ENCODE measurements at regions not wholly inside any gene's neighbourhood (a gene's known extent, or its start where the extent isn't known, plus 50 kb on each side); places are given as distances from the start of the nearest gene placed in this dataset.

DNA sequence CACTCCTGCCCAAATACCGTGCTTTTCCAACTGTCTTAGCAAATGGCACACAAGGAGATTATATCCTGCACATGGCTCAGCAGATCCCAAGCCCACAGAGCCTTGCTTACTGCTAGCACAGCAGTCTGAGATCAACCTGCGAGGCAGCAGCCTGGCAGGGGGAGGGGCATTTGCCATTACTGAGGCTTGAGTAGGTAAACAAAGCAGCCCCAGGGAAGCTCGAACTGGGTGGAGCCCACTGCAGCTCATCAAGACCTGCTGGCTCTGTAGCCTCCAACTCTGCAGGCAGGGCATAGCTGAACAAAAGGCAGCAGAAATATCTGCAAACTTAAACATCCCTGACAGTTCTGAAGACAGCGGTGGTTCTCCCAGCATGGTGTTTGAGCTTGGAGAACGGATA lies 70.1 kb upstream of the PTBP2 start:
- no peak overlapping the region for H3K9ac ChIP-seq (replicated peaks; ENCODE audit: extremely low read depth, insufficient read depth, low read length)
- FAIRE-seq (no peak), DNase-seq (ENCODE audit: low read depth, low spot score) (no peak)
- H3K4me3 ChIP-seq (replicated peaks in 1 of 3; ENCODE audit: insufficient read depth in 1 of 3, low read depth in 1 of 3, low read length in 3 of 3), result no peak overlapping the region
- no peaks in the 10 kb centered on the region for H3K79me2 ChIP-seq (ENCODE audit: control insufficient read depth, insufficient read depth, low read length)
- no peaks in the 10 kb centered on the region for H3K4me1 ChIP-seq (ENCODE audit: control insufficient read depth, extremely low read depth, insufficient read depth, low read length)
- H3K27ac ChIP-seq (ENCODE audit: insufficient read depth, low read depth, low read length), result no peak overlapping the region
- ChIA-PET POLR2A (no interaction called here), CTCF (interaction anchor here (0.6 to 1.2 kb wide), 2 partner anchors 23 to 96 kb away, joined by 3 read pairs; no protein-coding TSS in a partner anchor)
- no peaks in the 10 kb centered on the region for H3K9me3 ChIP-seq (replicated peaks; ENCODE audit: control insufficient read depth, insufficient read depth, low read length)
- no peaks in the 10 kb centered on the region for H3K36me3 ChIP-seq (ENCODE audit: control insufficient read depth in 2 of 2, extremely low read depth in 1 of 2, insufficient read depth in 2 of 2, low read length in 2 of 2)
- TF ChIP-seq FOS (IDR thresholded peaks at IDR 0.05; ENCODE audit: borderline replicate concordance, insufficient read depth, low read length) (no peak), MYC (IDR thresholded peaks at IDR 0.05; ENCODE audit: low read depth, low read length) (no peak), GATA2 (IDR thresholded peaks at IDR 0.05; ENCODE audit: insufficient read depth, insufficient read length, low read depth, low read length) (no peak), JUN (IDR thresholded peaks at IDR 0.05; ENCODE audit: borderline replicate concordance, insufficient read depth, insufficient read length, low read depth) (no peak)
- TF ChIP-seq, protein P1, sequence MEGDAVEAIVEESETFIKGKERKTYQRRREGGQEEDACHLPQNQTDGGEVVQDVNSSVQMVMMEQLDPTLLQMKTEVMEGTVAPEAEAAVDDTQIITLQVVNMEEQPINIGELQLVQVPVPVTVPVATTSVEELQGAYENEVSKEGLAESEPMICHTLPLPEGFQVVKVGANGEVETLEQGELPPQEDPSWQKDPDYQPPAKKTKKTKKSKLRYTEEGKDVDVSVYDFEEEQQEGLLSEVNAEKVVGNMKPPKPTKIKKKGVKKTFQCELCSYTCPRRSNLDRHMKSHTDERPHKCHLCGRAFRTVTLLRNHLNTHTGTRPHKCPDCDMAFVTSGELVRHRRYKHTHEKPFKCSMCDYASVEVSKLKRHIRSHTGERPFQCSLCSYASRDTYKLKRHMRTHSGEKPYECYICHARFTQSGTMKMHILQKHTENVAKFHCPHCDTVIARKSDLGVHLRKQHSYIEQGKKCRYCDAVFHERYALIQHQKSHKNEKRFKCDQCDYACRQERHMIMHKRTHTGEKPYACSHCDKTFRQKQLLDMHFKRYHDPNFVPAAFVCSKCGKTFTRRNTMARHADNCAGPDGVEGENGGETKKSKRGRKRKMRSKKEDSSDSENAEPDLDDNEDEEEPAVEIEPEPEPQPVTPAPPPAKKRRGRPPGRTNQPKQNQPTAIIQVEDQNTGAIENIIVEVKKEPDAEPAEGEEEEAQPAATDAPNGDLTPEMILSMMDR (IDR thresholded peaks at IDR 0.05; ENCODE audit: extremely low read depth in 1 of 2, insufficient read depth in 1 of 2, low read depth in 1 of 2, low read length in 2 of 2), result no peak
- dilution Hi-C loops (cut with MboI; ENCODE audit: extremely low pct_ligation_motif_present, low sequenced_read_pairs) (no loop called here), intact Hi-C loops (cut with micrococcal nuclease) (no loop called here)
- no peak overlapping the region for H2AFZ ChIP-seq (ENCODE audit: low read depth, low read length)
- H3K27me3 ChIP-seq (ENCODE audit: control insufficient read depth in 2 of 2, insufficient read depth in 2 of 2, low read length in 2 of 2), result no peaks in the 10 kb centered on the region
- BruUV-seq (replicated peaks), result no TSS peak
- no peaks in the 10 kb centered on the region for H3K9me1 ChIP-seq (replicated peaks; ENCODE audit: control insufficient read depth, extremely low read depth, insufficient read depth, low read length)
- H4K20me1 ChIP-seq (replicated peaks; ENCODE audit: control insufficient read depth, extremely low read depth, insufficient read depth, low read length), result no peaks in the 10 kb centered on the region
- no peak overlapping the region for H3K4me2 ChIP-seq (ENCODE audit: insufficient read depth, low read length)

DNA sequence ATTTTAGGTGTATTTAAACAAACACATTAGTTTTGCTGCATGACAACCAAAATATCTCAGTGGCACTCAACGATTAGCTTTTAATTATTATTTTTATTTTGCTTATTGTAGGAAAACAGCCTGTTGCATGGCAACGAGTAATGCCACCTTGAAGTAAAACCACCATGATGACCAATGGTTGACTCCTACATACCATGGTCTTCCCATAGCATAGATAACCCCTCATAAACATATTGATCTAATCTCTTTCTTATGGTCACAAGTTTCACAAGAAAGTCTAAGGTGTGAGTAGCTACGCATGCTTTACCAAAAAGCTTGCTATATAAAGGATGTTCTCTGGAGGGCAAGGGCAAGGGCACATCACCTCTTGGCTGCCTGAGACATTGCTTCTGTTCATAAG lies 61.5 kb upstream of the PTBP2 start:
- FAIRE-seq, result no peak
- Histone ChIP-seq H3K27ac (ENCODE audit: insufficient read depth, low read depth, low read length) (no peak overlapping the region), H3K9ac (replicated peaks; ENCODE audit: extremely low read depth, insufficient read depth, low read length) (no peak overlapping the region), H3K79me2 (ENCODE audit: control insufficient read depth, insufficient read depth, low read length) (no peaks in the 10 kb centered on the region), H3K4me1 (ENCODE audit: control insufficient read depth, extremely low read depth, insufficient read depth, low read length) (no peaks in the 10 kb centered on the region), H2AFZ (ENCODE audit: low read depth, low read length) (no peak overlapping the region), H3K4me2 (ENCODE audit: insufficient read depth, low read length) (no peak overlapping the region), H3K4me3 (replicated peaks in 1 of 3; ENCODE audit: insufficient read depth in 1 of 3, low read depth in 1 of 3, low read length in 3 of 3) (no peak overlapping the region), H3K36me3 (ENCODE audit: control insufficient read depth in 2 of 2, extremely low read depth in 1 of 2, insufficient read depth in 2 of 2, low read length in 2 of 2) (no peaks in the 10 kb centered on the region), H3K27me3 (ENCODE audit: control insufficient read depth in 2 of 2, insufficient read depth in 2 of 2, low read length in 2 of 2) (no peaks in the 10 kb centered on the region), H3K9me3 (replicated peaks; ENCODE audit: control insufficient read depth, insufficient read depth, low read length) (no peaks in the 10 kb centered on the region), H3K9me1 (replicated peaks; ENCODE audit: control insufficient read depth, extremely low read depth, insufficient read depth, low read length) (no peaks in the 10 kb centered on the region), H4K20me1 (replicated peaks; ENCODE audit: control insufficient read depth, extremely low read depth, insufficient read depth, low read length) (no peaks in the 10 kb centered on the region)
- dilution Hi-C loops (cut with MboI; ENCODE audit: extremely low pct_ligation_motif_present, low sequenced_read_pairs), result no loop called here
- CTCF ChIA-PET, result interaction anchor here (0.9 to 1.7 kb wide), 2 partner anchors 38 to 64 kb away, joined by 3 to 4 read pairs; no protein-coding TSS in a partner anchor
- intact Hi-C loops (cut with micrococcal nuclease), result no loop called here
- no peak for DNase-seq (ENCODE audit: low read depth, low spot score)
- BruUV-seq (replicated peaks), result no TSS peak
- TF ChIP-seq FOS (IDR thresholded peaks at IDR 0.05; ENCODE audit: borderline replicate concordance, insufficient read depth, low read length) (no peak), MYC (IDR thresholded peaks at IDR 0.05; ENCODE audit: low read depth, low read length) (no peak), GATA2 (IDR thresholded peaks at IDR 0.05; ENCODE audit: insufficient read depth, insufficient read length, low read depth, low read length) (no peak), POLR2A (IDR thresholded peaks at IDR 0.05; ENCODE audit: low read depth, low read length) (no peak), JUN (IDR thresholded peaks at IDR 0.05; ENCODE audit: borderline replicate concordance, insufficient read depth, insufficient read length, low read depth) (no peak), EZH2 (IDR thresholded peaks at IDR 0.05; ENCODE audit: borderline replicate concordance, low read depth, low read length, severe bottlenecking) (no peak), POLR2AphosphoS5 (IDR thresholded peaks at IDR 0.05; ENCODE audit: insufficient read depth, low read depth, low read length) (no peak)
- TF ChIP-seq, protein P2, sequence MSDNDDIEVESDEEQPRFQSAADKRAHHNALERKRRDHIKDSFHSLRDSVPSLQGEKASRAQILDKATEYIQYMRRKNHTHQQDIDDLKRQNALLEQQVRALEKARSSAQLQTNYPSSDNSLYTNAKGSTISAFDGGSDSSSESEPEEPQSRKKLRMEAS (IDR thresholded peaks at IDR 0.05; ENCODE audit: insufficient read depth, insufficient read length), result no peak
- TF ChIP-seq, protein P1 (IDR thresholded peaks at IDR 0.05; ENCODE audit: extremely low read depth in 1 of 2, insufficient read depth in 1 of 2, low read depth in 1 of 2, low read length in 2 of 2), result no peak
- POLR2A ChIA-PET, result no interaction called here

Measured in endothelial cell of umbilical vein (primary cell).